Hypothalamus (tissue), 51 donors: ENCODE measurements at regions not wholly inside any gene's neighbourhood (a gene's known extent, or its start where the extent isn't known, plus 50 kb on each side); places are given as distances from the start of the nearest gene placed in this dataset.
"Not testable (repeated sequence)": the region's sequence is repeated elsewhere in the genome, so short reads cannot be mapped to it uniquely, and the experiment has no call there.

ENCODE experiments used
- DNase-seq, 51 donors: peaks; one replicate each; lab custom pipeline; 2025; lab: John Stamatoyannopoulos, UW

DNA sequence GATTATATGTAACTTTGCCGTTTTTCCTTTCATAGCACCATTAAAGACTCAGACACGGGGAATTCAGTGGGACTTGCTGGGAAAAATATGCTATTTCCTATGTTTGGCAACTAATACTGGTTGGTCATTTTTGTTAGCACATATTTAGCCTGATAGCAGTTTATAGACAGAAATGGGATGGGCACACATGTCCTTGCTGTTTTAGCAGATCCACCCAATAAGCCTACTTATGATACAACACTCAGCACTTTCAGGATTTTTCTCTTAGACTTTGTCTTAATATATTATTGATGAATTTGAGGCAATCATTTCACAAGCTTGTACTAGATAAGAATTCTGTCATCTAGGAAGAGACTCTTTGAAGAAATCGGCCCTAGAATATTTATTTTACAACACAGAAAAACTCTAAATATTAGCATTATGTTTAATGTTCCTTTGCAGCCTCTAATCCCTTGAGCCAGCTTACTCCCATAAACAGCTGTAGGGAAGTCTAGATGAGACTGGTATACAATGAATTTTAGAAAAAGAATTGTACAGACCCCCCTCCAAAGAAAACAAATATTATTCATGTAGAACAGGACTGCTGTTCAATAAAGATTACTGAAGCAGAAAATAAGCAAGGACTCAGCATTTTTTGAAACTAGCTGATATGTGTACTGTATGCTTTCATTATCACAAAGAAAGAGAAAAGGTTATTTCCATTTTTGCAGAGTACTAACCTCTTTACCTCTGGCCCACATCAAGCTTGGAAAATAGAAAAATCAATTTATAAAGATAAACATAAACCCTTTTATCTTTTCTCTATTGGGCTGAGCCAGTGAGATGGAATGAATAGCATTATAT is 656.8 kb upstream of the SGO1 start:
- DNase-seq: no peak

DNA sequence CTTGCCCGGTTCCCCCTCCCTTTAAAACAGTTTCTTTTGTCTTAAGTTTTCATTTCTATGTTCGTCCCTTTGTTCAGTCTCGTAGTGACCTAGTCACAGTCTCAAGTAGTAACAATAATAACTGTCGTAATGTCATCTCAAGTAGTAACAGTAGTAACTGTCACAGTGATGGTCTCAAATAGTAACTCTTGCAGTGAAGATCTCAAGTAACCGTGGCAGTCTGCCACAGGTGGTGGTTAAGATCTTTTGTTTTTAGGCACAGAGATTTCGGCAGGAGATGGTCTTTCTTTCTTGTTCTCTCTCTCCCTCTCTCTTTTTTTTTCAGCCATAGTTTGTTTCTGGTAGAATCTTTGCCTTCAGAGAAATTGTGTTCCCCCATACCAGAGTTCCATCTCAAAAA is 656.0 kb upstream of the SGO1 start:
- DNase-seq: no peak

DNA sequence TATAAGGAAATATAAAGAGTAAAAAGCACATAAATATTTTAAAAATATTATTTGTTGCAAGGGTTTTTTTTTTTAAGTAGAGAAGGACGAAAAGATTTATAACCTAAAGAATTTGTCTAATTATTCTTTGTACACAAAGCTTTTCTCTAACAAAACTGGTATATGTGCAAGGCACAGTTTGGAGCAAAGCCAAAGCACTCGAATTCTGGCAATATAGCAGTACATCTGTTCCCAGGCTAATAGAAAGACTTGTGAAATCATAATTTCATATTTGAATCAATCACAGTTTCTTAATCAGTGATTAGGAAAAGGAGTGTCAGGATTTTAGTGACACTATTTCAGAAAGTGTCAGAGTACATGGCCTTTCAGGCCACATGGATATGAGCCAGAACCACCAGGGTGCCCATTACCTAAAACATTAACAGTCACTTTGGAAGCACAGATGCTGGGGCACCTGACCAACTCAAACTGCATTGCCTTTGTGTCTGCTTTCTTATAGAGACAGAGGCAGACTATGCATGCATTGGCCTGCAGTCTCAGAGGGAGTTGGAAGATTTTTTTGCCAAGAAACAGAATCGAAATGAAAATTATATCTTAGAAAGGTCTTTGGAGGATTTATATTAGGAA is 651.8 kb upstream of the SGO1 start:
- DNase-seq: no peak

DNA sequence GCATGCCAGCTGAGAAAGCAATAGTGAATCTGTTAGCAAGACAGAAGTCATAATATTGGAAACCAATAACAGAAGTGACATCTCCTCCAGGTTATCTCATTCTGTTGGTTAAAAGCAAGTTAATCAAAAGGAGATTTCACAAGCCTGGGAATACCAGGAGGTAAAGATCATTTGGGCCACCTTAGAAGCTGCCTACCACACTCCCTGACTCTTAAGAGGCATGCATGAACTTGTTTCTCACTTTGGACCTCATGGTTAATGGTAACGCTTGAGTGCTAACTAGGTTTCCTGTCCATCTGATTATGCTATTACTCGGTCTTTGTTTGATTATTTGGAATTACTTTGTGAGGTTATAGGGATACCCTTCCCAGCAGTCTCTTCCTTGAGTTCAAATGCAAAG is 650.8 kb upstream of the SGO1 start:
- DNase-seq: no peak

DNA sequence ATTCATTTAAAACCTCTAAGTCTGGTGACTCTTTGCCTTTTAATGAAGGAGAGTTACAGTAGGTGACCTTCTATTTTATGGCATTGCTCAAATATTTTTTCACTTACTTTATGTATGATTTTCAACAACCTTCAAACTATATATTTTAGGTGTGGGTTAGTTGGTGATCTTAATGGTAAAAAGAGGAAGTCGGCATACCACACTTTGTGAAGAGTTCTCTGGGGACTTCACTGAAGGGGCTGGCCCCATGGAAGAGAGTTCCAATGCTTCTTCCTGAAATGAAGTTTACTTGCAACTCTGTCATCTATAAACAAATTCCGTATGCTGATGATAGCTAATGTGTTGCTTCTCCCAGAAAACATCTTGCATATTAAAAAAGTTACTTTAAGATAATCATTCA is 647.0 kb upstream of the SGO1 start:
- DNase-seq: no peak

DNA sequence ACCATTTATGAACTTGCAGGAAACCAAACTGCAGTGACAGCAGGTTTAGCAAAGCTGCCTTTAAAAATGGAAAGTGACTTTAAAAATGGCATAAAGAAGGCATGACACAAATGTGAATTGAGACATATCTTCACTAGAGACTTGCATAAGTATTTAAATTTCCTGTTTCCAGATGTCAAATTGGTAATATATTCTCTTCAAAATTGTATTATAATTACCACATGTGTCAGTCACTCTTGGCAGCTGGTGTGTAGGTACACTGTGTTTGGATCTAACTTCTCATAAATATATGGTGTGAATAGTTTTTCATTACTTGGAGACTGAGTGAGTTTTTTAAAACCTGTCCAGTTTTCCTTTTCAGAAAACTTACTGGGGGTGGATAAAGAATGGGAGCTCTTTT is 636.2 kb upstream of the SGO1 start:
- DNase-seq: no peak

DNA sequence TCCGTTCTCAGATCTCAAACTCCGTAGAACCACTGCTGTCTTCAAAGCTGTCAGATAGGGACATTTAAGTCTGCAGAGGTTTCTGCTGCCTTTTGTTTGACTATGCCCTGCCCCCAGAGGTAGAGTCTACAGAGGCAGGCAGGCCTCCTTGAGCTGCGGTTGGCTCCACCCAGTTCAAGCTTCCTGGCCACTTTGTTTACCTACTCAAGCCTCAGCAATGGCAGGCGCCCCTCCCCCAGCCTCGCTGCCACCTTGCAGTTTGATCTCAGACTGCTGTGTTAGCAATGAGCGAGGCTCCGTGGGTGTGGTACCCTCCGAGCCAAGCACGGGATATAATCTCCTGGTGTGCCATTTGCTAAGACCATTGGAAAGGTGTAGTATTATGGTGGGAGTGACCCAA is 634.9 kb upstream of the SGO1 start:
- not testable (repeated sequence) for DNase-seq

DNA sequence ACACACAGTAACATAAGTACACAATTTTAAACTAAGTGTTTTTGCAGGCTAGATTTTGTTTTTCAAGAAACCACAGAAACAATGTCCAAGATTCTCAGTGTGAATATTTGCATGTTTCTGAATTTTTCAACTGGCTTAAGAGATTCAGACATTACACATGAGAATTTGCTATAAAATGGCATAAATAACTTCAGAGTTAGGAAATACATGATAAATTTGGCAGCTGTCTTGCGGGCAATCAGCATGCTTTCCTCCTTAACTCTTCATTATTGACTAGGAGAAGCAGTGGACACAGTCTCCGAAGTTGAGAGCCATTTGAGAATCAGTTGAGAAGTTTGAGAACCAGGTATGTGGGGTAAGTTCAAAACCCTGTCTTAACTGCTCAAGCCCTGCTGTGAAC is 625.6 kb upstream of the SGO1 start:
- no peak for DNase-seq

DNA sequence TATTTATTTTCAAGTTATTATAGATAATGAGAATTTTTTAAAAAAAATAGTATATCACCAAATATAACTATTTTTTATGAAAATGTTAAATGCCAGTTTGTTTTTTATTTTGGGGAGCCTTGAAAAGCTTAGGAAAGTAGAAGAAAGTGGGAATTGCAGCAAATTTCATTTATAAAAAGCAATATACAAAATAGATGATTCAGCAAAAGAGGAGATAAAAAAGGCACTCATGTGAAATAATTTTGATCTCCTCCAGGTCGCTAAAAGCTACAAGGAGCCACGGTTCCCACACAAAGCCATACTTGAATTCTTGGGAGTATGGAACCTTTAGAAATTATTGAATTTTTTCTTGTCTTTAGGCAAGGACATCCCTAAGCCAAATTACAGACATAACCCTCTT is 625.0 kb upstream of the SGO1 start:
- no peak for DNase-seq

DNA sequence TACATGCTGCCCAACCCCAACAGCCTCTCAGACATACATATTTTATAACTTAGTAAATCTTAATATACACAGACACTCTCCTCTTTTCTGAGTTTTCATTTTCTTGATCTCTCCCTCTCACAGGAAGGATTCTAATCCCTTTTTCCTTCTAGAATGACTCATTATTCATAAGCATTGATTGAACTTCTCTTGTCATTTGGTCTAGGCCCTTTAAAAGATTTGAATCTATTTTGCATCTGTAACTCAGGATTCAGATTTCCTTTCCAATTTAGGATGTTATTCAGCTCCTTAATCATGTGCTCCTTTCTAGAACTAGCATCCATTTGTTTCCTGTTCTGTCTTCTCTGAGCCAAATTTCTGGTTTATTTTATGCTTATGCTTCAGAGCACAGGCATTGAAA is 624.5 kb upstream of the SGO1 start:
- DNase-seq: no peak

DNA sequence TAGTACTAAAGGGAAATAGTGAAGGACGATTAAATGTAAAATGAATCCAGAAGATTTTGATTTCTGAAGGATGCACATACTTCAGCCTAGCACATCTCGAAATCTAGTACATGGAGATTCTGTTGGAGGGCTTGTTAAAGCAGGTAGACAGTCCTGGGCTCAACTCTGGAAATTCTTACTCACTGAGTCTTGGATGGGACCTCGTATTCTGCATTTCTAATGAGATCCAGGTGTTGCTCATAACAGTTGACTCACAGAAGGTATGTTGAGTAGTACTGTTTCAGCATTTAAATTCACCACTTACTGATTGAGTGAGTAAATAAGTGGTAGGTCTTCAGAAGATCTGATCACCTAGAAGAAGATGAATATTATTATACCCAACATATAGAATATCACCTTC is 623.4 kb upstream of the SGO1 start:
- DNase-seq: no peak

DNA sequence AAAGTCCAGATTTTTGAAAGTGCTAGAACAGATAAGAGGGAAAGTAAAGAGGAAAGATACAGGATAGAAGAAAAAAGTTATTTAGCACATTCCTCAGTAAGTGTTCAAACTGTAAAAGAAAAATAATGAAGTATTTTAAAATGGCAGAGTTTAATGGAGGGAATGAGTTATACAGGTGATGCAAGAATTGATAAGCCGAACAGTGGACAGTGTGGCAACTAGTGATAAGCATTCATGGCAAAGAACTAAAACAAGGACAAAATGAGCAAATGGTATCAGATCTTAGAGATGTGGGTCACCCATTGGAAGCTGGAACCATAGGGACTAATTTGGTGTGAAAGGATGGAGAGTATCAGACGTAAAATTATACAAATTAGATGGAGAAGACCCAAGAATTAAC is 622.9 kb upstream of the SGO1 start:
- DNase-seq: no peak

DNA sequence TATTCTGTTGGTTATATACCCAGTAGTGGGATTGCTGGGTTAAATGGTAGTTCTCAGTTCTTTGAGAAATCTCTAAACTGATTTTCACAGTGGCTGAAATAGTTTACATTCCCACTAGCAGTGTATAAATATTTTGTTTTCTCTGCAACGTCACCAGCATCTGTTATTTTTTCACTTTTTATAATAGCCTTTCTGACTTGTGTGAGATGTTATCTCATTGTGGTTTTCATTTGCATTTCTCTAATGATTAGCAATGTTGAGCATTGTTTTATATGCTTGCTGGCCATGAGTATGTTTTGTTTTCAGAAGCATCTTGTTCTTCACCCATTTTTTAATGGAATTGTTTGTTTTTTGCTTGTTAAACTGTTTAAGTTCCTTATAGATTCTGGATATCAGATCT is 612.7 kb upstream of the SGO1 start:
- no peak for DNase-seq

DNA sequence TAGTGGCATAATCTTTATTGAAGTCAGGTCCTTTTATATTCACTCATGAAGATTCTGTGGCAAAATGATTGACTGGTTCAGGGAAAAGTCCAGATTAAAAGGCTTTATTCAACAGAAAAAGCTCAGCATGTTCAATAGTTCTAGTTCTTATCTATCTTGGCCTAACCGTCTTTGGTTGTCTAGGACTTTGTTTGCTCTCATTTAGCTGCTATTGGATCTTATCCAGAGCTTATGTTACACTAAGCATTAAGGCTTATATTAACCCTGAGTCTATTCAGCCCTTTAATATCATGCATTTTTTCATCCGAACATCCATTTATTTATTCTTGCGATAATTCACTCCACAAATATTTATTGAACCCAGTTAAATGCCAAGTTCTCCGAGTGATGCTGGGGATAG is 601.0 kb upstream of the SGO1 start:
- no peak for DNase-seq

DNA sequence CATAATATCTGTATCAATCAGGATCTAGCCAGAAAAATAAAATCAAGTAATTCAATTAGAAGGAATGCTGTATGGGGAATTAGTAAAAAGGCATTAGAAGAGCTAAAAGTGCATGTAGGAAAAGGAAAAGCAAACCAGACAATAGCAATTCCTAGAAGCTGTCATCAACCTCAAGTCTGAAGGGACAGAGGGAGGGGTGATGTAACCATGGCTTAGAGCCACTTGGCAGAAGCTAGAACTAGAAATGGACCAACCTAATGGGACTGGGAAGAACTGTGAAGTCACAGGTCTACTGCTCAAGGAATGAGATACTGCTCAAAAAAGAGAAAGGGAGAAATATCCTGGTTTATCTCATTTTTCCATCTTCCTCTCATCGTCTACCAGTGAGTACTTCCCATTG is 590.7 kb upstream of the SGO1 start:
- no peak for DNase-seq

DNA sequence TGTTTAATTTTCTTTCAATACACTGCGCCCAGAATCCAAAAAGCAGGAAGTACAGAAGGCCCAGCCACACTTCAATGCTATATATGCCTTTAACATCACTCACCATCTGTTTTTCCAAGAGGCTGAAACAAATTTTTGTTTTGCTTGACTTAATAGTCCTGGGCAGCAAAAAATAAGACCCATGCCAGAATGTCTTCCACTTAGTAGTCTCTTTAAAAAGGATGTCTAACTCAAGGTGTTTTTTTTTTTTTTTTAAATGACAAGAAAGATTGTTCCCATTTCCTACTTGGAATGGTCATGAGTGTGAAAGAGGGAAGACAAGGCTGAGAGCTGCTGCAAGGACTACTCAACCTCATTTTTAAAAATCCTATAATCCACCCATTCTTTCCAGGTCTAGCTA is 590.3 kb upstream of the SGO1 start:
- DNase-seq: no peak

DNA sequence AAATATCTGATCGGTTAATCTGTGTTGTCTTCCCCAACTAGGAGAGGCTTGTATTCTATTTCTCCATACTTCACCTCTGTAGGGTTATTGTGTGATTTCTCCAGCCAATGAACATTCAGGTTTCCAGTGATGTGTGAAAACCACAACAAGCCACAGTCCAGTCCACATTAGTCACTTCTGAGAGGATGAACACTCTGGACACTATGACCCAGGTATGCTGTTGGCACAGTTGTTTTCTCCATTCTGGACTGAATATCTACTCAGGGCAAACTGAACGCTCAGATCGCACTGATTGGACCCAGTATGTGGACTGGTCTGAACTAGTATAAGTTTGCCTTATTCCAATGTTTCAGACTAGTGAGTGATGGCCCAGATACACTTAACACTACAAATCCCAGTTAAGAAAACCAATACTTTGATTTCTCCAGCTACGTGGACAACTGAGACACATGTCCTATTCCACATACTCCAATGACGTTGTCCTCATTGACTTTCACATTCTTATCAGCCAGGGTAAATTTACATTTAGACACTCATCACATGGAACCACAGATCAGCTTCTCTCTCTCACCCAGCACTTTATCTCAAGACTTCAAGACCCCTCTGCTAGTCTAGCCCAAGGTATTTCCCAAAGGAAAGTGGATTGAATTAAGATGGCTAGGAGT is 587.4 kb upstream of the SGO1 start:
- DNase-seq: no peak

DNA sequence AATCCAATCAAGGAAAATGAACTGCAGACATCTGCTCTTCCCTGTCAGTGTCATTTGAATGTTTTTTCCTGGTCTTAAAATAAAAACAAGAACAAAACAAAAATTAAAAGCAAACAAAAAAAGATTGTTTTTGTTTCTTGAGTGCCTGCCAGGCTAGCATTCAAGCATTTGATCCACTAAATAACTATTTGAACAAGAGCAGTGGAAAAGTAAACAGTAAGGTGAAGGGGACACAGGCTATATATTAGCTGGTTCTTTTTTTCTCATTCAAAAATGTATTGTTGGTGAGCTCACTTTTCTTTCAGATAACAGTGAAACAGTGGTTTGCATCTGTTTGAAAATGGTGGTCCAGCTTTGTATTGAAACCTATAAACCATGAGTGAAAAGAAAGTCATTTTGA is 586.9 kb upstream of the SGO1 start:
- no peak for DNase-seq

DNA sequence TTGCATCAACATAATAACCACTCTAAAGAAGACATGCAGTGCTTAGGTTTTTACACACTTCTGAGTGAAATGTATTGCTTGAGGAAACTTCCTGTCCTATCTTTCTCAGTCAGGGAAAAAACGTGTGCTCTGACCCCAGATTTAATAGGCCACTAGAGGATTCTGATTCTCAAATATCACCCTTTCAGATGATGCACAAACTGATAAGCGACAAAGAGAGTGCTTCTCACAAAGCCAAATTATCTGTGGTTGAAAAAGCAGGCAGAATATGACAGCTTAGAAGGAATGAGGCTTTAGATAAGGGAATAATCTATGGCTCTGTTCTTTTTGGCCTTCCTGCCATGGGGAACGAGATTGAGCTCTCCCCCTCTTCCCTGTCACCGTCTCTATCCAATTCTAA is 583.4 kb upstream of the SGO1 start:
- DNase-seq: no peak

DNA sequence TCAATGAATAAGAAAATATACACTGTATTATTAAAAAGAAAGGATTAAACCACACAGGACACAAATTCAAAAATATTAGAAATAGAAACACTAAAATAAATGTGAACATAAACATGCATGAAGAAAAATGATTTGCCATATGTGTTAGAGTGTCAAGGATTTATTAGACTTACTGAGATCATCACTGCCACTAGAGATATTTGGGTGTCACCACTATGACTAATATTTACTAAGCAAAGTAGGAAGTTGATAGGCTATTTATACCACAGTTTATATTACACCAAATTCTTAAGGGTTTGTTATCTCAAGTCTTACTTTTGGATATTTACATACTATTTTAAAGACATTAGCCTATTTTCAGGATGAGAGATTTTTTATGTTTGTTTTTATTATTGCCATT is 575.0 kb upstream of the SGO1 start:
- DNase-seq: no peak

DNA sequence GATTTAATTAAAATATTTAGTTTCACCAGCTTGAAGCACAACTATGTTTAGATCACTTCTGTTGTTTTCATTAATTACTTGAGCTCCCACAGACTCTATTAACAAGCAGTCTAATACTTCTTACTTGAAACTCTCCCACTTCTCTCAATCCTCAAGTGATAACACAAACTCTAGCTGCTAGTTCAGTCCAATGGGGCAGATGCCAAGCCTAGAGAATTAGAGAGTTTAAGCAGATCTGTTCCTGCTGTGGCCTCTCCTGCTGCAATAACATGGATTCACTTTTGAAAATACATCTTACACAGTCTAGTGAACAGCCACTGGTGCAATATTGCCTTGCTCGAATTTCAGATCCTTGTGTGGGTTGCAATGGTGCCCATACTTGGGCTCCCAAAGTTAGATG is 566.4 kb upstream of the SGO1 start:
- DNase-seq: no peak

DNA sequence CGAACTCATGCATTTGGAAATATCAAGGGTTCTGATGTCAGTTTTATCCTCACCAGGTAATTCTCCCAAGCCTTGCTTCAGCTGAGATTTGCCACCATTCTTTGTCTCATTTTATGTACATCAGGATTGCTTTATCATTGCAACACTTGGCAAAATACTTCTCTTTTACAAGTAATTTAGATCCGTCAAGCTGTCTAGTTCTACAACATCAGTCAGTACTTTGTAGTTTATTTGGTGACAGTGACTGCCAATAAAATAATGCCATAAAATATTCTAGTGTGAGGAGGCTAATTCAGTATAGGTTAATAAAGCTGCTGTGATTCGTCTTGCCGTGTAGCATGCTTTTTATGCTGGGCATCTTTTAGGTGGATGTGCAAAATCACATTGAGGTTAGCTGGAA is 565.3 kb upstream of the SGO1 start:
- DNase-seq: no peak
